OCI-LY1 (cell line): ENCODE measurements at regions not wholly inside any gene's neighbourhood (a gene's known extent, or its start where the extent isn't known, plus 50 kb on each side); places are given as distances from the start of the nearest gene placed in this dataset.

Experiments
- H2AFZ ChIP-seq: fragments of 200-600 bp; sonication (generic), shearing (Covaris generic); 2 replicates; pipeline ENCODE4 v1.6.0; 2014; ENCODE audit warnings: antibody characterized with exemption, mild to moderate bottlenecking, low read length
- H3F3A ChIP-seq: fragments of 200-600 bp; sonication (generic), shearing (Covaris generic); 2 replicates; pipeline ENCODE4 v1.6.0; 2014; ENCODE audit warnings: mild to moderate bottlenecking, antibody characterized with exemption, low read length, moderate library complexity; ENCODE audit not compliant: insufficient read depth
- H3K27ac ChIP-seq: fragments of 200-600 bp; sonication (generic); 2 replicates; pipeline ENCODE4 v1.5.1; 2014; ENCODE audit warnings: low read length, mixed run types, mild to moderate bottlenecking, low read depth; ENCODE audit not compliant: poor library complexity, severe bottlenecking
- H3K27me3 ChIP-seq: fragments of 200-600 bp; sonication (generic); 2 replicates; pipeline ENCODE4 v1.6.0; 2014; ENCODE audit warnings: antibody characterized with exemption, mild to moderate bottlenecking, low read length, moderate library complexity; ENCODE audit not compliant: insufficient read depth
- H3K36me3 ChIP-seq: fragments of 200-600 bp; sonication (generic); 2 replicates; pipeline ENCODE4 v1.6.1; 2014; ENCODE audit warnings: mild to moderate bottlenecking, antibody characterized with exemption, low read length, moderate library complexity, mixed read lengths; ENCODE audit not compliant: insufficient read depth
- H3K4me1 ChIP-seq: fragments of 200-600 bp; sonication (generic); 2 replicates; pipeline ENCODE4 v1.5.1; 2014; ENCODE audit warnings: mild to moderate bottlenecking, low read length, moderate library complexity; ENCODE audit not compliant: insufficient read depth, severe bottlenecking
- H3K4me2 ChIP-seq: fragments of 200-600 bp; sonication (generic), shearing (Covaris generic); 2 replicates; pipeline ENCODE4 v1.6.1; 2014; ENCODE audit warnings: low read length
- H3K4me3 ChIP-seq: fragments of 200-600 bp; sonication (generic); 2 replicates; pipeline ENCODE4 v1.5.1; 2014; ENCODE audit warnings: low read length, low read depth, mild to moderate bottlenecking, mixed read lengths; ENCODE audit not compliant: poor library complexity, severe bottlenecking
- H3K79me2 ChIP-seq: fragments of 200-600 bp; shearing (Covaris generic); 2 replicates; pipeline ENCODE4 v1.6.1; 2016; ENCODE audit warnings: mixed run types, low read length, mixed read lengths; ENCODE audit not compliant: insufficient read depth
- H3K9ac ChIP-seq: fragments of 200-600 bp; sonication (generic), shearing (Covaris generic); 2 replicates; pipeline ENCODE4 v1.6.1; 2014; ENCODE audit warnings: mild to moderate bottlenecking, low read length, mixed read lengths
- H3K9me2 ChIP-seq: fragments of 200-600 bp; sonication (generic), shearing (Covaris generic); 2 replicates; pipeline ENCODE4 v1.6.1; 2014; ENCODE audit warnings: low read depth, mild to moderate bottlenecking, low read length, mixed read lengths
- H3K9me3 ChIP-seq: fragments of 200-600 bp; shearing (Covaris generic); 2 replicates; pipeline ENCODE4 v1.6.1; 2014; ENCODE audit warnings: low read length, mixed read lengths
- H4K20me1 ChIP-seq: fragments of 200-600 bp; sonication (generic), shearing (Covaris generic); 2 replicates; pipeline ENCODE4 v1.6.0; 2016; ENCODE audit warnings: mild to moderate bottlenecking, low read length; ENCODE audit not compliant: insufficient read depth
- EZH2 ChIP-seq: fragments of 200-600 bp; sonication (generic), shearing (Covaris generic); IDR thresholded peaks from 2 replicates; pipeline ENCODE4 v1.8.0; 2017; ENCODE audit warnings: borderline replicate concordance, mixed run types, mild to moderate bottlenecking, antibody characterized with exemption, low read length, moderate library complexity, mixed read lengths
- TF ChIP-seq, protein P1 (sequence below): fragments of 200-600 bp; sonication (generic), shearing (Covaris generic); IDR thresholded peaks from 2 replicates; pipeline ENCODE4 v1.5.1; 2017; ENCODE audit warnings: mild to moderate bottlenecking, antibody characterized with exemption, low read length, moderate library complexity, mixed read lengths

DNA sequence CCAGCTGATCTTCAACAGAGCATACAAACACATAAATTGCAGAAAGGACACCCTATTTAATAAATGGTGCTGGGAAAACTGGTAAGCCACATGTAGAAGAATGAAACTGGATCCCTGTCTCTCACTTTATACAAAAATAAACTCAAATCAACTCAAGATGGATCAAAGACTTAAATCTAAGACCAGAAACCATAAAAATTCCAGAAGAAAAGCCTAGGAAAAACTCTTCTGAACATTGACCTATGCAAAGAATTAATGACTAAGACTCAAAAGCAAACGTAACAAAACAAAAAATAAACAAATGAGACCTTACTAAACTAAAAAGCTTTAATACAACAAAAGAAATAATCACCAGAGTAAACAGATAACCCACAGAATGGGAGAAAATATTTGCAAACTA, 74.5 kb upstream of the ABCC4 start:
- H3K36me3 ChIP-seq, result no peaks in the 10 kb centered on the region
- H3F3A ChIP-seq, result no peaks in the 10 kb centered on the region
- no peak overlapping the region for H3K9ac ChIP-seq
- H3K9me3 ChIP-seq, result no peaks in the 10 kb centered on the region
- H3K4me1 ChIP-seq, result peaks cover 3% of the 10 kb centered on the region
- no peaks in the 10 kb centered on the region for H3K79me2 ChIP-seq
- H3K4me3 ChIP-seq, result no peak overlapping the region
- no peaks in the 10 kb centered on the region for H3K9me2 ChIP-seq
- H3K27me3 ChIP-seq, result no peaks in the 10 kb centered on the region
- no peak overlapping the region for H3K4me2 ChIP-seq
- TF ChIP-seq, protein P1, sequence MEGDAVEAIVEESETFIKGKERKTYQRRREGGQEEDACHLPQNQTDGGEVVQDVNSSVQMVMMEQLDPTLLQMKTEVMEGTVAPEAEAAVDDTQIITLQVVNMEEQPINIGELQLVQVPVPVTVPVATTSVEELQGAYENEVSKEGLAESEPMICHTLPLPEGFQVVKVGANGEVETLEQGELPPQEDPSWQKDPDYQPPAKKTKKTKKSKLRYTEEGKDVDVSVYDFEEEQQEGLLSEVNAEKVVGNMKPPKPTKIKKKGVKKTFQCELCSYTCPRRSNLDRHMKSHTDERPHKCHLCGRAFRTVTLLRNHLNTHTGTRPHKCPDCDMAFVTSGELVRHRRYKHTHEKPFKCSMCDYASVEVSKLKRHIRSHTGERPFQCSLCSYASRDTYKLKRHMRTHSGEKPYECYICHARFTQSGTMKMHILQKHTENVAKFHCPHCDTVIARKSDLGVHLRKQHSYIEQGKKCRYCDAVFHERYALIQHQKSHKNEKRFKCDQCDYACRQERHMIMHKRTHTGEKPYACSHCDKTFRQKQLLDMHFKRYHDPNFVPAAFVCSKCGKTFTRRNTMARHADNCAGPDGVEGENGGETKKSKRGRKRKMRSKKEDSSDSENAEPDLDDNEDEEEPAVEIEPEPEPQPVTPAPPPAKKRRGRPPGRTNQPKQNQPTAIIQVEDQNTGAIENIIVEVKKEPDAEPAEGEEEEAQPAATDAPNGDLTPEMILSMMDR, result no peak
- no peak for TF ChIP-seq EZH2
- no peak overlapping the region for H2AFZ ChIP-seq
- no peak overlapping the region for H3K27ac ChIP-seq
- H4K20me1 ChIP-seq, result no peaks in the 10 kb centered on the region

DNA sequence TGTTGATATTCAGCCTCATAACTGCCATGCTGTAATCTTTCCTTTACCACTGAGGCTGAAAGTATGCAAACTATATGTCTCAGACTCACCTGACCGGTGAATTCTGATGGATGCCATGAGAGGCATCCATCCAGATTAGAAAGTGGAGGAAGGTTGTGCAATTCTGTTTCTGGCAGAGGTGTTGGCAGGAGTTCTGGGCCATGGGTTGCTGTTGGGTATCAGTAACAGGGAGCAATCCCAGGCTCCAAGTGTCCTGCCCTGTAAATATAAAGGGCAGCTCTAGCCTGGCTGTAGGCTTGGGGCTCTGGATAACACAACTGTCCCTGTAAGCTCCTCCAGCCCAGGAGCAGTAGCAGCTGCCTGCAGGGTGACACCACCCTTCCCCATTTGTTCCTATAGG, 77.4 kb upstream of the ABCC4 start:
- Histone ChIP-seq H3K79me2 (no peaks in the 10 kb centered on the region), H3K27ac (no peak overlapping the region), H3K4me3 (no peak overlapping the region), H4K20me1 (no peaks in the 10 kb centered on the region), H3K4me1 (peaks cover 7% of the 10 kb centered on the region), H2AFZ (no peak overlapping the region), H3K9ac (no peak overlapping the region), H3F3A (no peaks in the 10 kb centered on the region), H3K9me3 (no peaks in the 10 kb centered on the region), H3K36me3 (no peaks in the 10 kb centered on the region), H3K27me3 (no peaks in the 10 kb centered on the region), H3K9me2 (no peaks in the 10 kb centered on the region), H3K4me2 (no peak overlapping the region)
- TF ChIP-seq EZH2, result no peak
- TF ChIP-seq, protein P1, result no peak

DNA sequence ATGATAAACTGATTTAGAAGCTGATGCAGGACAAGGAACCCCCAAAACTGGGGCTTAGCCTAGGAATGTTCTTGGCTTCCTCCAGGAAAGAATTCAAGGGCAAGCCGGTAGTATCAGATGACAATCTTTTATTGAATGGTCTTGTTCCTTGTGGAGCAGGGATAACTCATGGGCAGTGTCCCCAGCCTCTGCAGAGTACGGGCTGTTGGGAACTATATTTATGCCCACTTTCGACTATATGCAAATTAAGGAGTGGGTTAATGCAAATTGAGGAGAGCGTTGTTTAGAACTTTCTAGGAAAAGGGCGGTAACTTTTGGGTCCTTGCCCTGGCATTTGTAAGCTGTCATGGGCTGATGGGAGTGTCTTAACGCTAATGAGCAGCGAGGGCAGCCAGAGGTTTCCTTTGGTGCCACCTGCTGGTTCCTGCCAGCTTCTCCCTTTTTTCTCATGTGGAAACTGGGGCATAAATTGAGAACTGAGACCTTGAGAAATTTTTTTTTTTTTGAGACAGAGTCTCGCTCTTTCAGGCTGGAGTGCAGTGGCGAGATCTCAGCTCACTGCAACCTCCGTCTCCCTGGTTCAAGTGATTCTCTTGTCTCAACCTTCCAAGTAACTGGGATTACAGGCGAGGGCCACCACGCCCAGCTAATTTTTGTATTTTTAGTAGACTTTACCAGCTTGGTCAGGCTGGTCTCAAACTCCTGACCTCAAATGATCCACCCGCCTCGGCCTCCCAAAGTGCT, 79.4 kb upstream of the ABCC4 start:
- Histone ChIP-seq H3K79me2 (no peaks in the 10 kb centered on the region), H3K9me2 (no peaks in the 10 kb centered on the region), H2AFZ (no peak overlapping the region), H3K9me3 (no peaks in the 10 kb centered on the region), H3K27me3 (no peaks in the 10 kb centered on the region), H3K4me3 (no peak overlapping the region), H3F3A (no peaks in the 10 kb centered on the region), H3K9ac (no peak overlapping the region), H3K4me1 (peaks cover 7% of the 10 kb centered on the region), H3K36me3 (no peaks in the 10 kb centered on the region), H3K4me2 (no peak overlapping the region; the same call in 1 of the 2 replicates), H4K20me1 (no peaks in the 10 kb centered on the region), H3K27ac (no peak overlapping the region)
- TF ChIP-seq, protein P1, result peak; percentile 81
- TF ChIP-seq EZH2, result no peak
